ENCODE measurements at regions not wholly inside any gene's neighbourhood (a gene's known extent, or its start where the extent isn't known, plus 50 kb on each side); places are given as distances from the start of the nearest gene placed in this dataset.

DNA sequence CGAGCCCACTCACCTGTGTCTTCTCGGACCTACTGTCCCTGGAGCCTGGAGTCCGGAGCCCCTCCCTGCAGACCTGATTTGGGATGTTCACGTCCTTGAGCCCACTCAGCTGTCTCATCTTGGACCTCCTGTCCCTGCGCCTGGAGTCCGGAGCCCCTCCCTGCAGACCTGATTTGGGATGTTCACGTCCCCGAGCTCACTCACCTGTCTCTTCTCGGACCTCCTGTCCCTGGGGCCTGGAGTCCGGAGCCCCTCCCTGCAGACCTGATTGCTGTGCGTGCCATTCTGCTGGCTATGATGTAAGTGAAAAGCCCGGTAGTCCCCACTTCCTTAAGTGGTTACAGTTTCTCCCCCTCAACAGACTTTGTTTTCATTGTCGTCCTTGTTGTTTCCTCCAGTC lies 867.1 kb downstream of the BRD1 start:
- Histone ChIP-seq H3K4me3 (ENCODE audit: low read depth in 2 of 2, low read length in 2 of 2) (no peak overlapping the region), H3K9me3 (ENCODE audit: control insufficient read depth, insufficient read depth, low read depth, low read length) (no peaks in the 10 kb centered on the region), H3K27me3 (ENCODE audit: control insufficient read depth, insufficient read depth, low read length) (no peaks in the 10 kb centered on the region), H3K4me1 (ENCODE audit: control insufficient read depth, insufficient read depth, low read length) (no peaks in the 10 kb centered on the region), H3K27ac (ENCODE audit: low read length) (no peak overlapping the region), H3K36me3 (ENCODE audit: control insufficient read depth, insufficient read depth, low read length) (no peaks in the 10 kb centered on the region)
- ATAC-seq (no peak), DNase-seq (ENCODE audit: low read depth, low spot score) (no peak)
- intact Hi-C loops (cut with micrococcal nuclease; ENCODE audit: unreplicated experiment): no loop called here
- ChIA-PET POLR2A (no interaction called here), CTCF (no interaction called here)
- in situ Hi-C loops (cut with HindIII; ENCODE audit: low pct_unique_long_range_greater_than_20kb, low sequenced_read_pairs): no loop called here
- BruUV-seq (replicated peaks): no TSS peak
- TF ChIP-seq, protein P1, sequence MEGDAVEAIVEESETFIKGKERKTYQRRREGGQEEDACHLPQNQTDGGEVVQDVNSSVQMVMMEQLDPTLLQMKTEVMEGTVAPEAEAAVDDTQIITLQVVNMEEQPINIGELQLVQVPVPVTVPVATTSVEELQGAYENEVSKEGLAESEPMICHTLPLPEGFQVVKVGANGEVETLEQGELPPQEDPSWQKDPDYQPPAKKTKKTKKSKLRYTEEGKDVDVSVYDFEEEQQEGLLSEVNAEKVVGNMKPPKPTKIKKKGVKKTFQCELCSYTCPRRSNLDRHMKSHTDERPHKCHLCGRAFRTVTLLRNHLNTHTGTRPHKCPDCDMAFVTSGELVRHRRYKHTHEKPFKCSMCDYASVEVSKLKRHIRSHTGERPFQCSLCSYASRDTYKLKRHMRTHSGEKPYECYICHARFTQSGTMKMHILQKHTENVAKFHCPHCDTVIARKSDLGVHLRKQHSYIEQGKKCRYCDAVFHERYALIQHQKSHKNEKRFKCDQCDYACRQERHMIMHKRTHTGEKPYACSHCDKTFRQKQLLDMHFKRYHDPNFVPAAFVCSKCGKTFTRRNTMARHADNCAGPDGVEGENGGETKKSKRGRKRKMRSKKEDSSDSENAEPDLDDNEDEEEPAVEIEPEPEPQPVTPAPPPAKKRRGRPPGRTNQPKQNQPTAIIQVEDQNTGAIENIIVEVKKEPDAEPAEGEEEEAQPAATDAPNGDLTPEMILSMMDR (IDR thresholded peaks at IDR 0.05): no peak
- TF ChIP-seq TCF7L2 (IDR thresholded peaks at IDR 0.05; ENCODE audit: low read depth, low read length) (no peak), POLR2AphosphoS5 (IDR thresholded peaks at IDR 0.05; ENCODE audit: low read depth, low read length) (no peak), SIN3A (IDR thresholded peaks at IDR 0.05; ENCODE audit: borderline replicate concordance, insufficient read depth, low read depth, low read length) (no peak)
- TF ChIP-seq, protein P2, sequence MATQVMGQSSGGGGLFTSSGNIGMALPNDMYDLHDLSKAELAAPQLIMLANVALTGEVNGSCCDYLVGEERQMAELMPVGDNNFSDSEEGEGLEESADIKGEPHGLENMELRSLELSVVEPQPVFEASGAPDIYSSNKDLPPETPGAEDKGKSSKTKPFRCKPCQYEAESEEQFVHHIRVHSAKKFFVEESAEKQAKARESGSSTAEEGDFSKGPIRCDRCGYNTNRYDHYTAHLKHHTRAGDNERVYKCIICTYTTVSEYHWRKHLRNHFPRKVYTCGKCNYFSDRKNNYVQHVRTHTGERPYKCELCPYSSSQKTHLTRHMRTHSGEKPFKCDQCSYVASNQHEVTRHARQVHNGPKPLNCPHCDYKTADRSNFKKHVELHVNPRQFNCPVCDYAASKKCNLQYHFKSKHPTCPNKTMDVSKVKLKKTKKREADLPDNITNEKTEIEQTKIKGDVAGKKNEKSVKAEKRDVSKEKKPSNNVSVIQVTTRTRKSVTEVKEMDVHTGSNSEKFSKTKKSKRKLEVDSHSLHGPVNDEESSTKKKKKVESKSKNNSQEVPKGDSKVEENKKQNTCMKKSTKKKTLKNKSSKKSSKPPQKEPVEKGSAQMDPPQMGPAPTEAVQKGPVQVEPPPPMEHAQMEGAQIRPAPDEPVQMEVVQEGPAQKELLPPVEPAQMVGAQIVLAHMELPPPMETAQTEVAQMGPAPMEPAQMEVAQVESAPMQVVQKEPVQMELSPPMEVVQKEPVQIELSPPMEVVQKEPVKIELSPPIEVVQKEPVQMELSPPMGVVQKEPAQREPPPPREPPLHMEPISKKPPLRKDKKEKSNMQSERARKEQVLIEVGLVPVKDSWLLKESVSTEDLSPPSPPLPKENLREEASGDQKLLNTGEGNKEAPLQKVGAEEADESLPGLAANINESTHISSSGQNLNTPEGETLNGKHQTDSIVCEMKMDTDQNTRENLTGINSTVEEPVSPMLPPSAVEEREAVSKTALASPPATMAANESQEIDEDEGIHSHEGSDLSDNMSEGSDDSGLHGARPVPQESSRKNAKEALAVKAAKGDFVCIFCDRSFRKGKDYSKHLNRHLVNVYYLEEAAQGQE (IDR thresholded peaks at IDR 0.05; ENCODE audit: insufficient read depth in 1 of 2, low read depth in 2 of 2, low read length in 1 of 2): no peak

- intact Hi-C loops (cut with micrococcal nuclease; ENCODE audit: unreplicated experiment) (no loop called here), in situ Hi-C loops (cut with HindIII; ENCODE audit: low pct_unique_long_range_greater_than_20kb, low sequenced_read_pairs) (no loop called here)
- H3K36me3 ChIP-seq (ENCODE audit: control insufficient read depth, insufficient read depth, low read length): no peaks in the 10 kb centered on the region
- H3K9me3 ChIP-seq (ENCODE audit: control insufficient read depth, insufficient read depth, low read depth, low read length): no peaks in the 10 kb centered on the region
- ChIA-PET POLR2A (no interaction called here), CTCF (no interaction called here)
- no TSS peak for BruUV-seq (replicated peaks)
- H3K27me3 ChIP-seq (ENCODE audit: control insufficient read depth, insufficient read depth, low read length): no peaks in the 10 kb centered on the region
- no peak overlapping the region for H3K27ac ChIP-seq (ENCODE audit: low read length)
- ATAC-seq (no peak), DNase-seq (ENCODE audit: low read depth, low spot score) (no peak)
- H3K4me3 ChIP-seq (ENCODE audit: low read depth in 2 of 2, low read length in 2 of 2): no peak overlapping the region
- no peaks in the 10 kb centered on the region for H3K4me1 ChIP-seq (ENCODE audit: control insufficient read depth, insufficient read depth, low read length)
- TF ChIP-seq SIN3A (IDR thresholded peaks at IDR 0.05; ENCODE audit: borderline replicate concordance, insufficient read depth, low read depth, low read length): no peak
- TF ChIP-seq, protein P2 (IDR thresholded peaks at IDR 0.05; ENCODE audit: insufficient read depth in 1 of 2, low read depth in 2 of 2, low read length in 1 of 2): no peak
- no peak for TF ChIP-seq POLR2AphosphoS5 (IDR thresholded peaks at IDR 0.05; ENCODE audit: low read depth, low read length)
- TF ChIP-seq TCF7L2 (IDR thresholded peaks at IDR 0.05; ENCODE audit: low read depth, low read length): no peak
- TF ChIP-seq, protein P1 (IDR thresholded peaks at IDR 0.05): no peak
These were observed 868.2 kb downstream of the BRD1 start for GRCh38 chr22:48959496-48959895.

Measured in Panc1 (cell line).